Fibroblast of lung (primary cell): ENCODE measurements at regions not wholly inside any gene's neighbourhood (a gene's known extent, or its start where the extent isn't known, plus 50 kb on each side); places are given as distances from the start of the nearest gene placed in this dataset.
A peak's percentile ranks its signal among the peaks of the same experiment; 100 is the strongest.

ENCODE experiments used
- DNase-seq, 2 donors: peaks; one replicate each; pipeline versions ENCODE4 v3.0.0 to v3.0.0-alpha.2; 2010; ENCODE audit warnings: low read depth in 2 of 2
- H2AFZ ChIP-seq: 2 replicates; pipeline ENCODE4 v1.5.1; 2012; ENCODE audit warnings: low read length, control low read depth, inconsistent platforms
- H3K27ac ChIP-seq: 2 replicates; pipeline ENCODE4 v1.5.1; 2011; ENCODE audit warnings: low read length, control low read depth; ENCODE audit not compliant: insufficient read depth
- H3K27me3 ChIP-seq: 2 replicates; pipeline ENCODE4 v1.5.1; 2011; ENCODE audit warnings: mild to moderate bottlenecking, low read length; ENCODE audit not compliant: control insufficient read depth, insufficient read depth
- H3K36me3 ChIP-seq: 2 replicates; pipeline ENCODE4 v1.5.1; 2011; ENCODE audit warnings: low read length; ENCODE audit not compliant: control insufficient read depth, insufficient read depth
- H3K4me1 ChIP-seq: 2 replicates; pipeline ENCODE4 v1.5.1; 2011; ENCODE audit warnings: low read length; ENCODE audit not compliant: control insufficient read depth, insufficient read depth; ENCODE audit errors: extremely low read depth
- H3K4me2 ChIP-seq: 2 replicates; pipeline ENCODE4 v1.5.1; 2011; ENCODE audit warnings: low read length, control low read depth; ENCODE audit not compliant: insufficient read depth; ENCODE audit errors: extremely low read depth
- H3K4me3 ChIP-seq, 4 experiments: fragments of 200-600 bp in 1 of 4; sonication (generic) in 1 of 4; replicated peaks in 1 of 4; 2 replicates each; pipeline ENCODE4 v1.5.1; 2011 to 2016; ENCODE audit warnings: low read length in 4 of 4, low read depth in 3 of 4, mild to moderate bottlenecking in 3 of 4, control low read depth in 2 of 4, inconsistent platforms in 1 of 4, mixed read lengths in 1 of 4; ENCODE audit not compliant: insufficient read depth in 1 of 4; ENCODE audit errors: control extremely low read depth in 1 of 4
- H3K79me2 ChIP-seq: 2 replicates; pipeline ENCODE4 v1.5.1; 2012; ENCODE audit warnings: mild to moderate bottlenecking, low read length, inconsistent platforms; ENCODE audit not compliant: control insufficient read depth, insufficient read depth
- H3K9ac ChIP-seq: 2 replicates; pipeline ENCODE4 v1.5.1; 2011; ENCODE audit warnings: mild to moderate bottlenecking, low read length, control low read depth; ENCODE audit not compliant: insufficient read depth
- H3K9me3 ChIP-seq: 2 replicates; pipeline ENCODE4 v1.5.1; 2012; ENCODE audit warnings: low read depth, low read length; ENCODE audit not compliant: control insufficient read depth, insufficient read depth
- H4K20me1 ChIP-seq: 2 replicates; pipeline ENCODE4 v1.5.1; 2011; ENCODE audit warnings: low read length; ENCODE audit not compliant: control insufficient read depth, insufficient read depth; ENCODE audit errors: extremely low read depth
- EZH2 ChIP-seq: IDR thresholded peaks from 2 replicates; pipeline ENCODE4 v1.5.1; 2012; ENCODE audit warnings: low read length, control low read depth, mild to moderate bottlenecking; ENCODE audit errors: missing control alignments
- TF ChIP-seq, protein P1 (sequence below), 2 donors: IDR thresholded peaks in 1 of 2; conservative IDR thresholded peaks in 1 of 2; 1 replicate in 1 of 2; 2 replicates in 1 of 2; pipeline ENCODE4 v1.5.1; 2011 to 2012; ENCODE audit warnings: low read length in 2 of 2, control low read depth in 1 of 2, inconsistent platforms in 1 of 2, low read depth in 1 of 2, mild to moderate bottlenecking in 1 of 2

DNA sequence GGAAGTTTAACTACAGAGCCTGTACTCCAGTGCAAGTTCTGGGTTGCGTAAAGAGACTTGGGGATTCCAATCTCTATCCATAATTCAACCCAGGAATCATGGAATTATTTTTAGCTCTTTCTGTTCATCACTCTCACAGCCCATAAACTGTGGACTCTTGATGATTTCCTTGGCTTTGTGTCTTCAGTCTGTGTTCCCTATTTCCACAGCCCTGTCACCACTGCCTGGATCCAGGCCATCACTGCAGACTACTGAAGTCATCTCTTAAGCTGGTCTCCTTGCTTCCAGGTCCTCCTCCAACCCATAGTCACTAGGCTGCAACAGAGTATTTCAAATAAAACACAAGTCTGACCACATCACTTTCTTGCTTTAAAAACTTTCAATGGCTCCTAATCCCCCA lies 211.7 kb downstream of the PLK2 start:
- Histone ChIP-seq H4K20me1 (no peaks in the 10 kb centered on the region), H2AFZ (no peak overlapping the region), H3K4me2 (no peak overlapping the region), H3K27ac (no peak overlapping the region), H3K9me3 (no peaks in the 10 kb centered on the region), H3K79me2 (no peaks in the 10 kb centered on the region), H3K36me3 (no peaks in the 10 kb centered on the region), H3K9ac (no peak overlapping the region), H3K4me3 (no peak overlapping the region), H3K4me1 (peaks cover 2% of the 10 kb centered on the region), H3K27me3 (no peaks in the 10 kb centered on the region)
- TF ChIP-seq, protein P1, sequence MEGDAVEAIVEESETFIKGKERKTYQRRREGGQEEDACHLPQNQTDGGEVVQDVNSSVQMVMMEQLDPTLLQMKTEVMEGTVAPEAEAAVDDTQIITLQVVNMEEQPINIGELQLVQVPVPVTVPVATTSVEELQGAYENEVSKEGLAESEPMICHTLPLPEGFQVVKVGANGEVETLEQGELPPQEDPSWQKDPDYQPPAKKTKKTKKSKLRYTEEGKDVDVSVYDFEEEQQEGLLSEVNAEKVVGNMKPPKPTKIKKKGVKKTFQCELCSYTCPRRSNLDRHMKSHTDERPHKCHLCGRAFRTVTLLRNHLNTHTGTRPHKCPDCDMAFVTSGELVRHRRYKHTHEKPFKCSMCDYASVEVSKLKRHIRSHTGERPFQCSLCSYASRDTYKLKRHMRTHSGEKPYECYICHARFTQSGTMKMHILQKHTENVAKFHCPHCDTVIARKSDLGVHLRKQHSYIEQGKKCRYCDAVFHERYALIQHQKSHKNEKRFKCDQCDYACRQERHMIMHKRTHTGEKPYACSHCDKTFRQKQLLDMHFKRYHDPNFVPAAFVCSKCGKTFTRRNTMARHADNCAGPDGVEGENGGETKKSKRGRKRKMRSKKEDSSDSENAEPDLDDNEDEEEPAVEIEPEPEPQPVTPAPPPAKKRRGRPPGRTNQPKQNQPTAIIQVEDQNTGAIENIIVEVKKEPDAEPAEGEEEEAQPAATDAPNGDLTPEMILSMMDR (conservative IDR thresholded peaks at IDR 0.05 in 1 of 2, IDR thresholded peaks at IDR 0.05 in 1 of 2; ENCODE audit: low read depth in 1 of 2, low read length in 2 of 2): no peak
- no peak for TF ChIP-seq EZH2
- DNase-seq: no peak

DNA sequence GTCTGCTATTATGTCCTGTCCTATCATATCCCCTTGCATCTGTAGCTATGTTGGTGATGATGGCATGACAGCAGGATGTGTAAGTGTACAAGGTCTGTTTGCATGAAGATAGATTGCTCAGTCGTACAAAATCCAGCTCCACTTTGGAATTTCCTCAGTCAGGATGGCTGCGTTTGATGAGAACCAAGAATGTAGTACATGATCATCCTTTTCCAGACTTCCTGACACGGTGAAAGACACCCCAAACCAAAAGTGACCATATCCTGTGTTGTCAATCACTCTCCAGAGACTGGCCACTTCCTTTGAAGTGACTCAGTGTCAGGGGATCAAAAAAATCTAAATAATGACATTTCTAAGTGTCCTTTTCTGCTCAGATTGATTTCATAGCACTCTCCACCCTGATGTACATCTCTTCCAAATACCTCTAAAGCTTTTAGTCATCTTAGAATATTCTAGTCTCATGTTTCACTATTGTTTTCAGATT lies 213.4 kb downstream of the PLK2 start:
- H3K79me2 ChIP-seq: no peaks in the 10 kb centered on the region
- no peak overlapping the region for H3K4me3 ChIP-seq
- no peak overlapping the region for H3K4me2 ChIP-seq
- H2AFZ ChIP-seq: peak overlapping the region; percentile 20
- H3K27me3 ChIP-seq: no peaks in the 10 kb centered on the region
- H3K36me3 ChIP-seq: no peaks in the 10 kb centered on the region
- TF ChIP-seq EZH2: no peak
- TF ChIP-seq, protein P1 (conservative IDR thresholded peaks at IDR 0.05 in 1 of 2, IDR thresholded peaks at IDR 0.05 in 1 of 2; ENCODE audit: low read depth in 1 of 2, low read length in 2 of 2): no peak
- H3K4me1 ChIP-seq: peaks cover 2% of the 10 kb centered on the region
- peak in 1 of 2 donors; percentile 19 for DNase-seq
- H3K9me3 ChIP-seq: no peaks in the 10 kb centered on the region
- no peak overlapping the region for H3K9ac ChIP-seq
- no peaks in the 10 kb centered on the region for H4K20me1 ChIP-seq
- no peak overlapping the region for H3K27ac ChIP-seq

DNA sequence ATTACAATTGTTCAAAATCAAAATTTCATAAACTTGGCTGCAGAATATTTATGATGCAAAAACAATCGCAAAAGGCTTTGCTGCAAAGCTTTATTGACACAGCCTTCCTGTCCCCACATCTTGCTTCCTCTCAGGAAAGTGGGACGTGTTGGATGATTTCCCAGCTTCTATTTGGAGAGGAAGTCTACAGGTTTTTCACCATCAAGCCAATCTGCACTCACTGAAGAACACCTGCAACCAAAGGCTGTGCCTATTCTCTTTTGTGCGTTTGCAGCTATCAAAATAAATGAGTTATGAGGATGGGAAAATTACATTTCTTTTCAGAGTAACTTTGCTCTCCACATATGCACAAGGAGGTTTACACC lies 214.4 kb downstream of the PLK2 start:
- no peak overlapping the region for H3K4me2 ChIP-seq
- no peak overlapping the region for H3K9ac ChIP-seq

More for the DNA sequence above, 214.4 kb downstream of the PLK2 start:
- DNase-seq: no peak
- H4K20me1 ChIP-seq: no peaks in the 10 kb centered on the region
- TF ChIP-seq EZH2: no peak
- TF ChIP-seq, protein P1 (conservative IDR thresholded peaks at IDR 0.05 in 1 of 2, IDR thresholded peaks at IDR 0.05 in 1 of 2; ENCODE audit: low read depth in 1 of 2, low read length in 2 of 2): no peak
- no peaks in the 10 kb centered on the region for H3K79me2 ChIP-seq
- H3K27me3 ChIP-seq: no peaks in the 10 kb centered on the region
- no peaks in the 10 kb centered on the region for H3K36me3 ChIP-seq
- H3K9me3 ChIP-seq: no peaks in the 10 kb centered on the region
- H2AFZ ChIP-seq: no peak overlapping the region
- H3K4me3 ChIP-seq: no peak overlapping the region
- peaks cover 5% of the 10 kb centered on the region for H3K4me1 ChIP-seq
- H3K27ac ChIP-seq: no peak overlapping the region
